ENCODE measurements at regions not wholly inside any gene's neighbourhood (a gene's known extent, or its start where the extent isn't known, plus 50 kb on each side); places are given as distances from the start of the nearest gene placed in this dataset.

GRCh38 chr6:92752114-92752513, 667.2 kb downstream of the EPHA7 start:
- no peak overlapping the region for H3K4me3 Mint-ChIP-seq
- no peaks in the 10 kb centered on the region for H3K36me3 Mint-ChIP-seq (ENCODE audit: low read depth)
- intact Hi-C loops (cut with micrococcal nuclease), result no loop called here
- POLR2A ChIA-PET, result no interaction called here
- H3K27me3 Mint-ChIP-seq, result no peaks in the 10 kb centered on the region
- no peak for ATAC-seq
- no peaks in the 10 kb centered on the region for H3K4me1 Mint-ChIP-seq (ENCODE audit: low read depth)
- no peak for DNase-seq
- no peak overlapping the region for H3K27ac Mint-ChIP-seq
- CTCF ChIA-PET, result no interaction called here
- peaks cover 15% of the 10 kb centered on the region for H3K9me3 Mint-ChIP-seq
- TF ChIP-seq CTCF (IDR thresholded peaks at IDR 0.05), result no peak

- H3K9me3 Mint-ChIP-seq, result peaks cover 14% of the 10 kb centered on the region
- POLR2A ChIA-PET, result no interaction called here
- intact Hi-C loops (cut with micrococcal nuclease), result no loop called here
- no peaks in the 10 kb centered on the region for H3K4me1 Mint-ChIP-seq (ENCODE audit: low read depth)
- H3K4me3 Mint-ChIP-seq, result no peak overlapping the region
- DNase-seq (no peak), ATAC-seq (no peak)
- H3K36me3 Mint-ChIP-seq (ENCODE audit: low read depth), result no peaks in the 10 kb centered on the region
- no peaks in the 10 kb centered on the region for H3K27me3 Mint-ChIP-seq
- no peak overlapping the region for H3K27ac Mint-ChIP-seq
- CTCF ChIA-PET, result no interaction called here
- TF ChIP-seq CTCF (IDR thresholded peaks at IDR 0.05), result no peak
Observed at GRCh38 chr6:92748131-92748530, 671.2 kb downstream of the EPHA7 start.

GRCh38 chr6:92737983-92738382, 681.4 kb downstream of the EPHA7 start:
- peaks cover 5% of the 10 kb centered on the region for H3K9me3 Mint-ChIP-seq
- ATAC-seq (no peak), DNase-seq (no peak)
- ChIA-PET POLR2A (no interaction called here), CTCF (interaction anchor here (1.1 kb wide), 1 partner anchor 11 kb away, joined by 4 read pairs; no protein-coding TSS in a partner anchor)
- TF ChIP-seq CTCF (IDR thresholded peaks at IDR 0.05), result no peak
- H3K36me3 Mint-ChIP-seq (ENCODE audit: low read depth), result no peaks in the 10 kb centered on the region
- H3K4me1 Mint-ChIP-seq (ENCODE audit: low read depth), result no peaks in the 10 kb centered on the region
- no peak overlapping the region for H3K27ac Mint-ChIP-seq
- no peaks in the 10 kb centered on the region for H3K27me3 Mint-ChIP-seq
- intact Hi-C loops (cut with micrococcal nuclease), result no loop called here
- H3K4me3 Mint-ChIP-seq, result no peak overlapping the region

GRCh38 chr6:92723390-92723931, 695.9 kb downstream of the EPHA7 start:
- H3K4me3 Mint-ChIP-seq, result no peak overlapping the region

DNA sequence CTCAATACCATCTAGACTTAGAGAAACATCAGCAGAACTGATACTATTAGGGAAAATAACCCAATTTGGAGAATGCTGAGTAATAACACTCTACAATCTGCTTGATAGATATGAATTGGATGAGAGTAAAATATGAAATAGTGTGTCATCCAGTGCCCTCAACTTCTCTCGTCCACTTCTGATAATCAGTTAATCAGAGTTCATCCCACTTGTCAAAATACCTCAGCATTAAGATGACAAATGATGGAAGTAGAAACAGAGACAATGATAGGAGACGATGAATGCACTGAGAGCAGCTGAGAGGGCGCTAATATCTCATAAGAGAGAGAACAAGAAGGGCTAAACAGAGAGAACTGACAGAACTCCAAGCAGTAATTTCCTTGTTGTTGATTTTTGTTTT, 699.6 kb downstream of the EPHA7 start:
- no peak for TF ChIP-seq CTCF (IDR thresholded peaks at IDR 0.05)
- H3K9me3 Mint-ChIP-seq, result peaks cover 15% of the 10 kb centered on the region
- DNase-seq, result no peak
- H3K27ac Mint-ChIP-seq, result no peak overlapping the region
- intact Hi-C loops (cut with micrococcal nuclease), result no loop called here
- POLR2A ChIA-PET, result no interaction called here
- ATAC-seq, result no peak
- H3K36me3 Mint-ChIP-seq (ENCODE audit: low read depth), result no peaks in the 10 kb centered on the region
- no peaks in the 10 kb centered on the region for H3K4me1 Mint-ChIP-seq (ENCODE audit: low read depth)
- no peaks in the 10 kb centered on the region for H3K27me3 Mint-ChIP-seq
- H3K4me3 Mint-ChIP-seq, result no peak overlapping the region
- CTCF ChIA-PET, result no interaction called here

More at GRCh38 chr6:92723390-92723931, 695.9 kb downstream of the EPHA7 start:
- H3K4me1 Mint-ChIP-seq (ENCODE audit: low read depth), result no peaks in the 10 kb centered on the region
- peaks cover 12% of the 10 kb centered on the region for H3K9me3 Mint-ChIP-seq
- no peaks in the 10 kb centered on the region for H3K27me3 Mint-ChIP-seq
- no peak for DNase-seq
- H3K36me3 Mint-ChIP-seq (ENCODE audit: low read depth), result no peaks in the 10 kb centered on the region
- H3K27ac Mint-ChIP-seq, result no peak overlapping the region
- no peak for ATAC-seq
- ChIA-PET CTCF (no interaction called here), POLR2A (no interaction called here)
- intact Hi-C loops (cut with micrococcal nuclease), result no loop called here
- no peak for TF ChIP-seq CTCF (IDR thresholded peaks at IDR 0.05)

Measured in activated CD8-positive, alpha-beta T cell treated with anti-CD3 and anti-CD28 coated beads for 36 hours (primary cell).